CD4-positive, alpha-beta T cell treated with Interleukin-15 for 4 hours (primary cell): ENCODE measurements at regions not wholly inside any gene's neighbourhood (a gene's known extent, or its start where the extent isn't known, plus 50 kb on each side); places are given as distances from the start of the nearest gene placed in this dataset.

Experiments used
- DNase-seq: peaks from one replicate; pipeline ENCODE4 v3.0.0-alpha.2; 2020; ENCODE audit warnings: low spot score

DNA sequence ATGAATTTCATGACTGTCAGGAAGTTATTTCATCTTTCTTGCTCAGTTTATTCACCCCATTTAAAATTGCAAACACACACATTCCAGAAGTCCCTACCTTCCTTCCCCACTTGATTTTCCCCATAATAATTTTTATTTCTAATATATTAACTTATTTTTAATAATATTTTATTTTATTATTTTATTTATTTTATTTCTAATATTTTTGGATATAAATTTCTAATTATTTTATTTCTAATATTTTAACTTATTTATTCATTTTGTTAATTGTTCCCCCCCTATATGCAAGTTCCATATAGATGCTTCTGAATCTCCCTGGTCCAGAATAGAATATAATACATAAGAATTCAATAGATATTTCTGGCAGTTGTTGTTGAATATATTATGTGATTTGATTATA, 293.7 kb upstream of the CPEB2 start:
- no peak for DNase-seq

DNA sequence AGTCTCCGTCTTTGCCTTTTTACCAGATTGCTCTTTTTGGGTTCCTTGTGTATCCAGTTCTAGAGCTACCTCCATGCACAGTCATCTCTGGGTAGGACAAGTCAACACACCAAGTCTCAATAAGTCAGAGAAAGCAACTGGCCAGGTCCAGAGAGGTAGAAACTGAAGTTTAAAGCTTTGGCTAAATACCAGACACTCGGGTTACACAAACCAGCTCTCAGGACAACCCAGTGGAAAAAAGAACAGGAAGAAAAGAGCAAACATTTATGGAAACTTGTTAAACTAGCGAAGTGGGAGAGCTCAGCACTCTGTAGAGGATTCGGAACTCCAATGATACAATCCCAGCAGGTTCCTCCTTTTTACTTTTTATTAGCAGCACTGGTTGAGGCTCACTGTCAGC, 291.0 kb upstream of the CPEB2 start:
- no peak for DNase-seq

DNA sequence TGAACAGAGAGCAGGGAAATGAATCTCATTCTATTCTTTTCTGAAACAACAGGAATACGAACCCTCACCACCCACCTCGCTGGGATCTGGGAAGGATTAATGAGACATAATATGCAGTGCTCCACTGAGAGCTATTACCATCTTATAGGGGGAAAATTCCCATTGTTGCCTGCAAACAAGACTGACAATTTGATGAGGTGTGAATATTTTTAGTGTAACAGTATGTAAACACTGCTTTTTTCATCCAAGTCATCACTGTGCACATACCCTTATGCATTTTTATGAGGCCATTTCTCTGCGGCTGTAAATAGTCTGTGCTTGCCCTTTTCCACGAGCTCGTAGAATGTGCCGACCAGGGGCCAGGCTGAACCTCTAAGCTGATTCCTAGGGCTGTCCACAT, 285.6 kb upstream of the CPEB2 start:
- no peak for DNase-seq

DNA sequence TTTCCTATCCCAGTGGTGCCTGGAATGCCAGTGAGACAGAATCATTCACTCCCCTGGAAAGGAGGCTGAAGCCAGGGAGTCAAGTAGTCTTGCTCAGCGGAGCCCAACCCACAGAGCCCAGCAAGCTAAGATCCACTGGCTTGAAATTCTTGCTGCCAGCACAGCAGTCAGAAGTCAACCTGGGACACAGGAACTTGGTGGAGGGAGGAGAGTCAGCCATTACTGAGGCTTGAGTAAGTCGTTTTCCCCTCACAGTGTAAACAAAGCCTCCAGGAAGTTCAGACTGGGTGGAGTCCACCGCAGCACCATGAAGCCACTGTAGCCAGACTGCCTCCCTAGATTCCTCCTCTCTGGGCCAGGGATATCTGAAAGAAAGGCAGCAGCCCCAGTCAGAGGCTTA, 283.2 kb upstream of the CPEB2 start:
- DNase-seq, result no peak

DNA sequence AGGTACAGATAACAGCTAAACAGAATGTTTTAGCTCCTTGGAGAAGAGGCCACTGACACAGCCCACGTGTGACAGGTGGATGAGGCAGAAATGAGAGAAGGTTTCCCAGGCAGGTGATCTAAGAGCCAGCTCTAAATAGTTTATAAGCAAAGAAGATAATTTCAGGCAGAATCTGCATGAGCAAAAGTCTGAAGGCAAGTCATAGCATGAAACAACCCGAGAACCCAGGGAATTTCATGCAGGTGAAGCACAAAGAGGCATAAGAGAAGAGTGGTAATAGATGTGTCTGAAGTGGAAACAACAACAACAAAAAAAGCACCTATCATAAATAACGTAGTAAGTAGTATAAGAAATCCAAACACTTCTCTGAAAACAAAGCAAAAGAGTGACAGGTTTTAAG, 275.8 kb upstream of the CPEB2 start:
- DNase-seq, result no peak

DNA sequence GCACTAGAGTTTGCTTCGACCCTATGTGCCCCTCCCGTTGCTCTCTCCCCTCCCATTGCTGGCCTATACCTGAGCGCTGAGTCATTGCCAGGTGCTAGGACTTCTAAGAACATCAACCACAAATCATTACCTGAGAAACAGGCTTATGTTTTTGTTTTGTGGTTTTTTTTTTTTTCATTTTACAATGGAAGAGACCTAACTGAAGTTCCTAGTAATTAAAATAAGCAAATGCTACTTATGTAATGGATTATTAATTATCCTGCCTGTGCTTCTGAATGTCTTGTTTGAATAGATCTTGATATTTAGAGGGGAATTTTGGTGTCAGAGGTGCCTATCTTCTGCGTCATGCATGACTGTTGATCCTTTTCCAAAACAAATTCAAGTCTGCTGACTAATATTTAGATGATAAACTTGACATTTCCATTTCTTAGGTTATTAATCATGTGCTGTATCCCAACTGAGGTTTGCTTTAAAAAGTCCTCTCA, 275.4 kb upstream of the CPEB2 start:
- DNase-seq, result no peak

DNA sequence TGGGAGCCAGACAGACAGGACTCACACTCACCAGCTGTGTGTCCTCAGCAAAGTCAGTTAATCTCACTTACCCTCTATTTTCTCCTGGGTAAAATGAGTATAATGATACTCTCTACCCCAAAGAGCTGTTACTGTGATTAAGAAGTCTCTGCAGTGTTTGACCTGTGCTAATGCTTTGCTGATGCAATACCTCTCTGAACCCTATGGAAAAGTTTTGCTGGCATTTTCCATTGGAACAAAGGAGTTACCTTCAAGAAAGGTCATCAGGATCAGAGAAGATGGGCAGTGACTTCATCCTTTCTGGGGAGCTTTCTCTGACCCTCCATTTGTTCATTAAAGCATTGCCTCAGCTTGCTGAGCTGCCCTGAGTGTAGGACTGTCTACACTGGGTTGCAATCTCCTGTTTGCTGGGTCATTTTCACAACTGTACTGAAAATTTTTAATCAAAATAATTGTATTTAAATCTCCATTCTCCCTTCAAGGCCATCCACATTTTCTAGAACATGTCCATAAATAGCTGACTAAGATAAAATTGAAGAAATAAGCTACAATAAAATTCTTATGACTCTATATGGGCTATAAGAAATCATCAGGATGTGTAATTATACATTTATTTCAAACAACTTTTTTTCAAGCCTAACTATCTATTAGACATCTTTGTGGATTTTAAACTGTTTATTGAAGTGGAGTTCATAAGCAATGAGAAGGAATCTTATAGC, 272.8 kb upstream of the CPEB2 start:
- DNase-seq, result no peak

DNA sequence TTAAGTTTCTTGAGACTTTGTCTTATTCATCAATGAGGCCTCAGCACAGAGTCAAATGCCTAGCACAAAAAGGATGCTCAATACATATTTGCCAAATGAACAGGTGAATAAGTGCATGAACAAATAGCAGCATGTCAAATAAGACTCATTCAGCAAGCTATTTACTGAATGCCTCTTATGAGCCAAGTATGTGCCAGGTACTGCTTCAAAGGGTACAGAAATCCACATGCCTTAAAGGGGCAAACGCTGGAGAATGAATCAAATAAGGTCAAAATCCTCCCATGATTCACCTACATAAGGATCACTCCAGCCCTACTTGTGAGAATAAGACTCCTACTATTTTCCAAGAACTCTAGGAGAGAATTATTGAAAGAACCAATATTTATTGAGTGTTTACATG, 260.2 kb upstream of the CPEB2 start:
- no peak for DNase-seq

DNA sequence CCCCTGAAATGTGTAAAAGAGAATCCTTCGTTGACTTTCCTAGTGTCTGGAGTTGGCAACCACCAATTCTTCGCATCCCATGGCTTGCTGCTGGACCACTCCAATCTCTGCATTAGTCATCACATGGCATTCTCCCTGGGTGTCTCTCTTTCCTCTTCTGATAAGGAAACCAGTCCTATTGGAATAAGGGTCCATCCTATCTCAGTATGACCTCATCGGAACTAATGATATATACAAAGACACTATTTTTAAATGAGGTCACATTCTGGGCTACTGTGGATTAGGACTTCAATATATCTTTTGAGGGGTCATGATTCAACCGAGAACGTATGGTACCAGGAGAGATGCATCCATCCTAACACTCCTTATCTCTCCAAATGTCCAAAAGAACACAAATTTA, 259.1 kb upstream of the CPEB2 start:
- no peak for DNase-seq

DNA sequence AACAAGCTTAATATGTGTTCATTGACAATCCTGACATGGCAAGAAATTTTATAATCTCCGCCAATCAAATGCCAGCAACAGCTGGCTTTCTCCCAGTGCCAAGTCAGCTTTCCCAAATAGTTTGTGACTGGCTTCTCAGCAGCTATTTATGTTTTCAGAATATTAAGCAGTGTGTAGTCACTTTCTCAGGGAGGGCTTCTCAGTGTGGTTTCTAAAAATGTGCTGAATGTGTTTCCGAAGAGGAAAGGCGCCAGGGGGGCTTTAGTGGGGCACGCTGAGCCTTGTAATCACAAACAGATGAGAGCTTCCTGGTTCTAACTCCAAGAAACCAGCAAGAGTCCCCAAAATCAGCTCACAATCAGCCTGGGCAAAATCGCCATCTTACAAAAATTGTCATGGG, 258.7 kb upstream of the CPEB2 start:
- no peak for DNase-seq

DNA sequence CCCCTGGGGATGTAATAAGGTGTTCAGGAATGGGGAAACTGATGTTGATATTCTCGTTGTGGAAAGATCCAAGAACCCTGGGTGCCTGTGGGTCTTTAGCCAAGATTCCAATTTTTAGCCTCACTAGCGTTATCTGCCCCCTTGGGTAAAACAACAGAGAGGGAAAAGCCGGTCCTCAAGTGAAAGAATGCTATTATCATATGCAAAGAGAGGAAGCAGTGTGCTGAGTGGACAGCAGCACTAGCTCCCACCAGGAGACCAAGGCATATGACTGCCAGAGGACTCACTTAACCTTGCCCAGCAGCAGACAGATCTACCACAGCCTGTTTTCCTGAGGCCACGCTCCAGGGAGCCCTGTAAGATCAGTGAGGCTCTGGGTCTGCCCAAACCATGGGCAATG, 257.9 kb upstream of the CPEB2 start:
- no peak for DNase-seq

DNA sequence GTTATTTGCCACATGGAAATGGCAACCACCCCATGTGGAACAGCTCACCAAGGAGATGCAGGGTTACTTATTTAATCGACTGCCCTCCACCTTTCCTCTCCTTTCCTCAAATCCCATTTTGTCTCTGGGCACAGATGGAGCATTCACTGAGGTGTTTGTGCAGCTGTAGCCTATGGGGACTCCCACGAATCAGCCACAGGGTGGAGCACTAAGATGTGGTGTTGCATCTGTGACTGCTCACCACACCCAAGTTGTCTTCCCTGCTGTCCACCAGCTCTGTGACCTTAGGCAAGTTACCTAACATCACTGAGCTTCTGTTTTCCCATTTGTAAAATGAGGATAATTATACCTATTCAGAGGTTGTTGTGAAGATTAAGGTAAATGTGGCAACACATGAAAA, 252.4 kb upstream of the CPEB2 start:
- no peak for DNase-seq

DNA sequence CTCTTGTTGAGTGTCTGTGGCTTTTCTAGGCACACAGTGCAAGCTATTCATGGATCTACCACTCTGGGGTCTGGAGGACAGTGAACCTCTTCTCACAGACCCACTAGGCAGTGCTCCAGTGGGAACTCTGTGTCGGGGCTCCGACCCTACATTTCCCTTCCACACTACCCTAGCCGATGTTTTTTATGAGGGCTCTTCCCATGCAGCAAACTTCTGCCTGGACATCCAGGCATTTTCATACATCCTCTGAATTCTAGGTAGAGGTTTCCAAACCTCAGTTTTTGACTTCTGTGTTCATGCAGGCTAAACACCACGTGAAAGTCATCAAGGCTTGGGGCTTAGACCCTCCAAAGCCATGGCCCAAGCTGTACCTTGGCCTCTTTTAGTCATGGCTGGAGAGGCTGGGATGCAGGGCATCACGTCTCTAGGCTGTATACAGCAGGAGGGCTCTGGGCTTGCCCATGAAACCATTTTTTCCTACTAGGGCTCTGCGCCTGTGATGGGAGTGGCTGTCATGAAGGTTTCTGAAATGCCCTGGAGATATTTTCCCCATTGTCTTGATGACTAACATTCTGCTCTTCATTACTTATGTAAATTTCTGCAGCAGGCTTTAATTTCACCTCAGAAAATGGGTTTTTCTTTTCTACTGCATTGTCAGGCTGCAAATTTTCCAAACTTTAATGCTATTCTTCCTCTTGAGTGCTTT, 249.8 kb upstream of the CPEB2 start:
- DNase-seq, result no peak

DNA sequence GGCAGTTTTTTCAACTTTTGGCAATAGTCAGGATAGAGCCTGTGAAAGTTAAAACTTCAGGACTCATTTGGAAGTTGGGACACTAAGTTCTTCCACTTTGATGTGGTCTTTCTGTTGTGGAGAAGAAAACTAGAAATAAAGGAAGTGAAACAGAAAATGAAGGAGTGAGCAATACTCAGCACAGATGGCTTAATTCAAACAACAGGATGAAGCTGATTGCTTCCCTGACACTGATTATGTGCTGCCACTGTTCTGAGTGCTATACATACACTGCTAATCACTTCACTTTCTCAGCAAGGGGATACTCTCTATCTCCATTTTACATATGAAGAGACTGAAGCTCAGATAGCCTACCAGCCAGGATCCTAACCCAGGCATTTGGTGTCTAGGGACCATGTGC, 235.1 kb upstream of the CPEB2 start:
- no peak for DNase-seq

DNA sequence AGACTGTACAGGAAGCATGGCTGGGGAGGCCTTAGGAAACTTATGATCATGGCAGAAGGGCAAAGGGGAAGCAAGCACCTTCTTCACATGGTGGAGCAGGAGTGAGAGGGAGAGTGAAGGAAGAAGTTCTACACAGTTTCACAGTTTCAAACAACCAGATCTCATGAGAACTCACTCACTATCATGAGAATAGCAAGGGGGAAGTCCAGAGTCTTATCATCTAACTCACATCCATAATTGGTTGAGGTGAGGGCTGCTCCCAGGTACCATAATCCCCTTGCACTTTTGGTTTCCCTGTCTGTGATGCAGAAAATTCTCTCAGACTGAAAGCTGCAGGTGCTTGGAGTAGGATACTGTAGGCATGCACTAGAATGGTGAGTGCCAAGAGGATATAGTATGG, 233.8 kb upstream of the CPEB2 start:
- no peak for DNase-seq

DNA sequence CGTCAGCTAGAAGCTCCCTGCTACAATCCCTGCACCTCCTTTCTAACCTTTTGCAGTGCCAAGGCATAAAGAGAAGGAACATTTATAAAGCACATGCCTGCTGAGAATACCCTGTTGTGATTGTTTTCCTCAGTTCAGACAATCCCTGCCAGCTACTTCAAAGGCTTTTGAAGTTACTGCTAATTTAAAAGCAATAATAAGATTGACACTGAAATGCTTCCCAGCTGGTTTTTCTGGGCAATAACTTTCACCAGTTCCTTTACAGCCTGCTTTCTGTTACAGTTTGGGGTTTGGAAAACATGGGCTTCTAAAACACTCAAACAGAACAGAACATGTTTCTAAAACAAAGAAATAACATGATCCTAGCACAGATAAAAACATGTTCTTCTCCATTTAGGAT, 232.3 kb upstream of the CPEB2 start:
- no peak for DNase-seq

DNA sequence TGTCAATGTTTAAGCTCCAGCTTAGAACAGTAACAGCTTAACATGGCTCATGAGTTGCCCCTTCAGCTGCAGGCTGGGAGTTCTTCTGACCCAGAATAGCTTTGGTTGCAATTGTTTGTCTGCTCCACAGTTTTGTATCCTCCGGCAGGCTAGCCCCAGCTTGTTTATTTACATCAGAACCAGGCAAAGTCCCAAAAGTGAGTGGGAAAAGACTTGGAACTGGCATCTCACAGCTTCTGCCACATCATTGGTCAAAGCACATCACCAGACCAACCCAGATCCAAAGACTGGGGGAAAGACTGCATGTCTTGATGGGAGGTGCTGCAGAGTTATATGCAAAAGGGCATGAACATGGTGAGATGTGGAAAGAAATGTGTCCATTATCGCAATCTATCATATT, 231.2 kb upstream of the CPEB2 start:
- DNase-seq, result no peak

DNA sequence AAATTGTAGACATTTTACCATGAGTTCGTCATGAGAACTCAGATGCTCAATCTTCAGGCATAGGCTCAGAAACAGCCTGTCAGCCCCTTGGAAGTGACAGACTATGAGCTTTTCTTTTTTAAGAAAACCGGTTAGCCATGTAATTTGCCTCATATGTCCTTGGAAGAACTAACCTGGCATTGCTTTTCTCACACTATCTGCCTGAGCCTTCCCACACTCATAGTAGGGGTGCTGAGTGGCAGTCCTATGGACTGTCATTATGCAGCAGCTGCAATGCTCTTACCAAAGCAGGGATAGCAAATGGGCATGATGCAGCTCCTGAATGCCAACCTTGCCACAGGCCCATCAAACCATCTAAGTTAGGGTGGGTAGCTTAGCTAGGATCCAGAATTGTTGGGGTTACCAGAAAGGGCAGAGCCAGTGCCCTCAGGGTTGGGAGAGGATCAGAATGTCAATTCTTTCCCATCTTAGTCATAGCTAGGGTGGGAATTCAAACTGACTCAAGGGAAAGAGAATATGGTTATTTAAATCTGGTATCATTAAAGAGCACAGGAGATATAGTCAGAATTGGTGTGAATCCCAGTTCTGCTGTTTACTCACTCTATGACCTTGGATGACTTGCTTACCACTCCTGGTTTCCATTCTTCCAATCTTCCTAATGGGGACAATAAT, 230.6 kb upstream of the CPEB2 start:
- DNase-seq, result no peak

DNA sequence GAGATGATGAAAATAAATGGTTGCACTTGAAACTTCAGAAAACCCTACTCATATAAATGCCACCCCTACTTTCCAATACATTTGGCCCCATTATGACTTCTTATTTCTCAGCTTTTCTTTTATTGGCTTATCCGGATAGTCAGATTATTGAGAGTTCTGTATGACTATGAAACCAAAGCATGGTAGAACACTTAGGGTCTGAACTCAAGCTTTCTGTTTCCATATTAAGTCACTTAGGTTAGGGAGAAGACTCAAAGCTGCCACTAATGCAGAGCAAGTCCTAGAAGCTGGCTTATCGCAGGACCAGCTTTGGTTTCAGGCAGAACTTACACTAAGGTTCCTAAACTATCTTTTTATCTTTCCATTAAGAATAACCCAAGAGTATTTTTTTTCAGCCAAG, 229.9 kb upstream of the CPEB2 start:
- DNase-seq, result no peak

DNA sequence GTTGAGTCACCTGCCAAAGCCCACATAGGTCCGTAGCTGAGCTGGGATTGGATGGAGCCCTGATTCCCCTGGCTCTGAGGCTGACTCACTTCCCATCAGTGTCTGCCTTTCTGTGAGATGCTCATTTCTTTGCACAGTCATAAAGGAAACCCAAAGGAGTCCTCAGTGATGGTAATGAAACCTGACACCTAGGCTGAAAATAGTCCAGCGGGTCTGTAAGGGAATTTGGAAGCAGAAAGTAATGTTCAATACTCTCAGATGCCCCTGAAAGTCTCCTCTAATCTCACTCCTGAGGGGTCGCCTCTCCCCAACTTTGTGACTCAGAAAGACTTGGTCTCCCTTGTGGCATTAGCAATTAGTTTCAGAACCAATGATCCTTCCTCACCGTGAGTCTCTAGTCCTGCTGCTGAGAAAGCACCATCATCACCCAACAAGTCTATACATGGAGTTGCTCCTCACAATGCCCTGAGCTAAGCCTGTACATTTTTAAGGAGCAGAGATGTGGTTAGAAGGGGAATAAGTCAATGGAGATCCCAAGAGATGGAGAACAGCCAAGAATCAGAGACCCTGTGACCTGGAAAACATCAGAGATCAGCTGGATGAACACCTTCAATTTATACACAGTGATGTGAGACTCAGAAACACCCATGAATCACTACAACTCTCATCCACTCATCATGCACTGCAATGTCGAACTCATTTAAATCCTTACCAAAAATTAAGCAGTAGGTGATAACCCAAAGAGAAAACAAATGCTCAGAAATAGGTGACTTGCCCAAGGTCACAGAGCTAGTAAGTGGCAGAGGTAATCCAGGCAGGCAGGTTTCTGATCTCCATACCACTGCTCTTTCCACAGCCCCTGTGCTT, 219.0 kb upstream of the CPEB2 start:
- DNase-seq, result no peak

DNA sequence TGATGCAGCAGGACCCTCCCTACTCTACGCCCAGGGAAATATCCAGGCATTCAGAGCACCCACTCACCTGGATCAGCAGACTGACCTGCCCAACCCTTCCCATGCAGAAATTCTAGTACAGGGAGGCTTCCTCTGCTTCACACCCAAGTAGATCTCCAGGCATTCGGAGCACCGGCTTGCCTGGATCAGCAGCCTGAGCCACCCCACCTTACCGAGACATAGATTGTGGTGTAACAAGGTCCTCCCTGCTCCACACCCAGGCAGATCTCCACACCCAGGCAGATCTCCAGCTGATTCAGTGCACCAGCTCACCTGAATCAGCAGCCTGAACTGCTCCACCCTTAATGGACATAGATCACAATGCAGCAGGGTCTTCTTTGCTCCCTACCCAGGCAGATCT, 215.1 kb upstream of the CPEB2 start:
- no peak for DNase-seq

DNA sequence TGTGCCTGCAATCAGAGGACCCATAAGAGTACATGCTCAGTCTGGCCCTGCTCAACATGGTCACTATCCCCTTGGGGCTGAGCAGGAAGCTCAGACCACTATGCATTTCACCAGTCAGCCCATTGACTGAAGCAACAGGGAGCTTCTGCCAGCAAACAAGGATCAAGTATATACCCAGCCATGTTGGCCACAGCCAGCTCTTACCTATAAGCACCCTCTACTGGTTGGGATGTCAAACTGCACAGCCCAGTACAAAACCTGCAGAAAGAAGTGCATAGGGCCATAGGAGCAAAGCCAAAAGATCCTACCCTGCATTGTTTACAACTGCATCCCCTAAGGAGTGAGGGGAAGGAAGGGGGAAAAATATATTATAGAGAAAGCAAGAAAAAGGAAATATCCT, 214.4 kb upstream of the CPEB2 start:
- DNase-seq, result no peak
